ENCODE measurements at regions not wholly inside any gene's neighbourhood (a gene's known extent, or its start where the extent isn't known, plus 50 kb on each side); places are given as distances from the start of the nearest gene placed in this dataset.
"Not testable (repeated sequence)": the region's sequence is repeated elsewhere in the genome, so short reads cannot be mapped to it uniquely, and the experiment has no call there.

DNA sequence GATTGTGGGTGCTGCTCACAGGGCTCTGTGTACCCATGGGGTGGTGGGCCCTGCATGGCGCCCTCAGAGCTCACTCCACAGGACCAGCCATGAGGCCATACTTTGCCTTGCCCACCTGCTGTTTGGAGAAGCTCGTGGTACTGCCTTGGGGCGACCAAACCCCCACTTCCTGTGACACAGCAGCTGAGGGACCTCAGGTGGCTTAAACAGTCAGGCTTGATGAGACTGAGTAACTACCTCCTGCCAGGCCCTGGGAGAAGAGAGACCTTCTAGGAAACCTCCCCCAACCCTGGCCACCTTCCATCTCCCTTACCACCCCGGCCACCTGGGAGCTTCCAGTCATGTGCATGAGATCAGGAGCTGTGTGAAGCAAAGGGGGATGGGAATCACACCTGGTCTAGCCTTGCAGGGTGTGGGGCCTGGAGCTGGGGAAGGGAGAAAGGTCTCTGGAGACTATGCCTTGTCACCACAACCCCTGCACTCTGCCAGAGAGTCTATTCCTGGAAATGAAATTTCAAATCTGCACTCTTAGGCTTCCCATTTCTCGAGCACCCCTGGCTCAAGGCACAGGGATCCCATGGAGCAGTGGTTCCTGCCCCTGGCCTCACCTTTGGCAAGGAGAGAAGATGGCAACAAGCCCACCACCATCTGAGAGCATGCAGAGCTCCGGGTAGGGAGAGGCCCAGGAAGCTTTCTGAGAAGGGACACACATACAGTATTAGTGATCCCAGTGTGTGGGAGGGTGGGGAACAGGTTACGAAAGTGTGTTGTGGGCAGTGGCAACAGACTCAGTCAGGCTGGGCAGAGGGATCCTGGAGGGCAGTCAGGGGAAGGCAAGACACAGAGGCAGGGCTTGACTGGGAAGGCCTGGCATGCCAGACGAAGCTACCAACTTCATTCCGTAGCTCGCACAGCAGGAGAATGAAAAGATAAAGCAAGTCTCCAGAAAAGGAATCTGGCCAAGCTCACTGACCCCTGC lies 125.0 kb downstream of the URI1 start:
- Histone ChIP-seq H3K4me1 (no peaks in the 10 kb centered on the region), H3K4me3 (ENCODE audit: low read depth, low read length) (no peak overlapping the region), H3K9me3 (no peaks in the 10 kb centered on the region), H3K36me3 (ENCODE audit: control insufficient read depth, insufficient read depth, low read length) (no peaks in the 10 kb centered on the region), H3K27me3 (replicated peaks; ENCODE audit: control insufficient read depth, insufficient read depth, low read length) (no peaks in the 10 kb centered on the region)
- Mint-ChIP-seq H3K4me3 (ENCODE audit: unreplicated experiment) (no peak overlapping the region), H3K27ac (ENCODE audit: unreplicated experiment) (no peak overlapping the region), H3K9me3 (ENCODE audit: unreplicated experiment) (peaks cover 12% of the 10 kb centered on the region), H3K27me3 (ENCODE audit: insufficient read depth, unreplicated experiment) (peaks cover 2% of the 10 kb centered on the region), H3K36me3 (ENCODE audit: insufficient read depth, unreplicated experiment) (no peaks in the 10 kb centered on the region), H3K4me1 (ENCODE audit: low read depth, unreplicated experiment) (no peaks in the 10 kb centered on the region)
- TF ChIP-seq, protein P1, sequence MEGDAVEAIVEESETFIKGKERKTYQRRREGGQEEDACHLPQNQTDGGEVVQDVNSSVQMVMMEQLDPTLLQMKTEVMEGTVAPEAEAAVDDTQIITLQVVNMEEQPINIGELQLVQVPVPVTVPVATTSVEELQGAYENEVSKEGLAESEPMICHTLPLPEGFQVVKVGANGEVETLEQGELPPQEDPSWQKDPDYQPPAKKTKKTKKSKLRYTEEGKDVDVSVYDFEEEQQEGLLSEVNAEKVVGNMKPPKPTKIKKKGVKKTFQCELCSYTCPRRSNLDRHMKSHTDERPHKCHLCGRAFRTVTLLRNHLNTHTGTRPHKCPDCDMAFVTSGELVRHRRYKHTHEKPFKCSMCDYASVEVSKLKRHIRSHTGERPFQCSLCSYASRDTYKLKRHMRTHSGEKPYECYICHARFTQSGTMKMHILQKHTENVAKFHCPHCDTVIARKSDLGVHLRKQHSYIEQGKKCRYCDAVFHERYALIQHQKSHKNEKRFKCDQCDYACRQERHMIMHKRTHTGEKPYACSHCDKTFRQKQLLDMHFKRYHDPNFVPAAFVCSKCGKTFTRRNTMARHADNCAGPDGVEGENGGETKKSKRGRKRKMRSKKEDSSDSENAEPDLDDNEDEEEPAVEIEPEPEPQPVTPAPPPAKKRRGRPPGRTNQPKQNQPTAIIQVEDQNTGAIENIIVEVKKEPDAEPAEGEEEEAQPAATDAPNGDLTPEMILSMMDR (IDR thresholded peaks at IDR 0.05; ENCODE audit: insufficient read depth in 1 of 2, low read depth in 1 of 2, low read length in 1 of 2, severe bottlenecking in 1 of 2, unreplicated experiment in 1 of 2): no peak
- DNase-seq: no peak
- CTCF ChIA-PET: interaction anchor here (0.6 kb wide), 1 partner anchor 80 kb away, joined by 3 read pairs; no protein-coding TSS in a partner anchor
- POLR2A ChIA-PET: no interaction called here
- BruUV-seq (replicated peaks): no TSS peak
- intact Hi-C loops (cut with micrococcal nuclease; ENCODE audit: unreplicated experiment): no loop called here

DNA sequence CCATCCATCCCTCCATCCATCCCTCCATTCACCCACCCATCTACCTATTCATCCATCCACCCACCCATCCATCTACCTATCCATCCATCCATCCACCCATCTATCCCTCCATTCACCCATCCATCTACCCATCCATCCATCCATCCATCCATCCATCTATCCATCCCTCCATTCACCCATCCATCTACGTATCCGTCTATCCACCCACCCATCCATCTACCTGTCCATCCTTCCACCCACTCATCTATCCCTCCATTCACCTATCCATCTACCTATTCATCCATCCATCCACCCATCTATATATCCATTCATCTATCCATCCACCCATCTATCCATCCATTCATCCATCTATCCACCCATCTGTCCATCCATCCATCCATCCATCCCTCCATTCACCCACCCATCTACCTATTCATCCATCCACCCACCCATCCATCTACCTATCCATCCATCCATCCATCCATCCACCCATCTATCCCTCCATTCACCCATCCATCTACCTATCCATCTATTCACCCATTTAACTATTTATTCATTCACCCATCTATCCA lies 126.0 kb downstream of the URI1 start:
- intact Hi-C loops (cut with micrococcal nuclease; ENCODE audit: unreplicated experiment); BruUV-seq (replicated peaks); H3K4me1 Mint-ChIP-seq (ENCODE audit: low read depth, unreplicated experiment); CTCF ChIA-PET; H3K4me1 ChIP-seq; H3K4me3 Mint-ChIP-seq (ENCODE audit: unreplicated experiment); DNase-seq; H3K36me3 Mint-ChIP-seq (ENCODE audit: insufficient read depth, unreplicated experiment); H3K4me3 ChIP-seq (ENCODE audit: low read depth, low read length); H3K27me3 ChIP-seq (replicated peaks; ENCODE audit: control insufficient read depth, insufficient read depth, low read length); H3K27ac Mint-ChIP-seq (ENCODE audit: unreplicated experiment); POLR2A ChIA-PET; H3K36me3 ChIP-seq (ENCODE audit: control insufficient read depth, insufficient read depth, low read length); H3K9me3 ChIP-seq; H3K27me3 Mint-ChIP-seq (ENCODE audit: insufficient read depth, unreplicated experiment): not testable (repeated sequence)
- peaks cover 12% of the 10 kb centered on the region for H3K9me3 Mint-ChIP-seq (ENCODE audit: unreplicated experiment)

DNA sequence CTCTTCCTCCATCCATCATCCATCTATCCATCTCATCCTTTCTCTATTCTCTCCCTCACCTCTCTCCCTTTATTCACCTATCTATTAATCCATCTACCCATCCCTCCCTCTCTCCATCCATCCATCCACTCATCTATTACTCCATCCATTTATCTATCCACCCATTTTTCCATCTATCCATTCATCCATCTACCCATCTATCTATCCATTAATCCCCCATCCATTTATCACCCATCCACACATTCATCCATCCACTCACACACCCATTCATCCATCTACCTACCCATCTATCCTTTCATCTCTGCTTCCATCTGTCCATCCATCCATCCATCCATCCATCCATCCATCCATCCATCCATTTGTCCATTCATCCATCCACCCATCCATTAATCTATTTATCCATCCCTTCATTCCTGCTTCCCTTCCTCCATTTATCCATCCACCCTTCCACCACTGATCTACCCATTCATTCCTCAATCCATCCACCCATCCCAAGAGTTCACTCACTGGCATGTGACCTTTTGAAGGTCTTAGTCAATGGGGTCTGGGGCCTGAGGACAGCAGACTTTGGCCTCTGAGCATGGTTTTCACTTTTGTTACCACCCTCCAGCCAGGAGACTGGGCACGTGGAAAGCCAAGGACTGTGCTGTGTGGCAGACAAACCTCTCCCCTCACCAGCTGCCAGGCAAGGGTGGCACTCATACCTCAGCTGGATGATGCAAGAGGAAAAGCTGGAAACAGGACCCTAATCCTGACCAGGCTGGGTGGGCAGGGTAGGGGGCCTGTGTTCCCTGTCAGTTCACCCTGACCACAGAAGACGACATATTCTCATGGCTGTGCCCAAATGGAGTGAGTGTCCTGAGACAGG lies 126.7 kb downstream of the URI1 start:
- peaks cover 12% of the 10 kb centered on the region for H3K9me3 Mint-ChIP-seq (ENCODE audit: unreplicated experiment)
- Histone ChIP-seq H3K36me3 (ENCODE audit: control insufficient read depth, insufficient read depth, low read length) (no peaks in the 10 kb centered on the region), H3K9me3 (no peaks in the 10 kb centered on the region), H3K27me3 (replicated peaks; ENCODE audit: control insufficient read depth, insufficient read depth, low read length) (no peaks in the 10 kb centered on the region), H3K4me3 (ENCODE audit: low read depth, low read length) (no peak overlapping the region), H3K4me1 (no peaks in the 10 kb centered on the region)
- intact Hi-C loops (cut with micrococcal nuclease; ENCODE audit: unreplicated experiment): no loop called here
- BruUV-seq (replicated peaks): no TSS peak
- POLR2A ChIA-PET: no interaction called here
- DNase-seq: no peak
- H3K4me1 Mint-ChIP-seq (ENCODE audit: low read depth, unreplicated experiment): no peaks in the 10 kb centered on the region
- TF ChIP-seq, protein P1 (IDR thresholded peaks at IDR 0.05; ENCODE audit: insufficient read depth in 1 of 2, low read depth in 1 of 2, low read length in 1 of 2, severe bottlenecking in 1 of 2, unreplicated experiment in 1 of 2): no peak
- CTCF ChIA-PET: no interaction called here
- no peaks in the 10 kb centered on the region for H3K36me3 Mint-ChIP-seq (ENCODE audit: insufficient read depth, unreplicated experiment)
- no peak overlapping the region for H3K4me3 Mint-ChIP-seq (ENCODE audit: unreplicated experiment)
- no peak overlapping the region for H3K27ac Mint-ChIP-seq (ENCODE audit: unreplicated experiment)
- no peaks in the 10 kb centered on the region for H3K27me3 Mint-ChIP-seq (ENCODE audit: insufficient read depth, unreplicated experiment)
